Memory B cell (primary cell): ENCODE measurements at regions not wholly inside any gene's neighbourhood (a gene's known extent, or its start where the extent isn't known, plus 50 kb on each side); places are given as distances from the start of the nearest gene placed in this dataset.

Experiments
- ATAC-seq: fragments of 150-1000 bp; cut with Tn5 transposase; 2 replicates; pipeline ENCODE4 v1.10.0; 2021; ENCODE audit warnings: low read depth, mild to moderate bottlenecking, moderate library complexity
- DNase-seq, 2 donors: peaks; one replicate each; pipeline ENCODE4 v3.0.0; 2022; ENCODE audit warnings: low spot score in 2 of 2
- H3K27ac Mint-ChIP-seq: one replicate; pipeline ENCODE4 v1.8.0; 2022; ENCODE audit warnings: mild to moderate bottlenecking, moderate library complexity, mixed read lengths
- H3K27me3 Mint-ChIP-seq: one replicate; pipeline ENCODE4 v1.8.0; 2022; ENCODE audit warnings: mixed read lengths
- H3K36me3 Mint-ChIP-seq: one replicate; pipeline ENCODE4 v1.8.0; 2022; ENCODE audit warnings: mild to moderate bottlenecking, mixed read lengths
- H3K4me1 Mint-ChIP-seq: one replicate; pipeline ENCODE4 v1.8.0; 2022; ENCODE audit warnings: mixed read lengths
- H3K4me3 Mint-ChIP-seq: one replicate; pipeline ENCODE4 v1.8.0; 2022; ENCODE audit warnings: mild to moderate bottlenecking, moderate library complexity, mixed read lengths
- H3K9me3 Mint-ChIP-seq: one replicate; pipeline ENCODE4 v1.8.0; 2022; ENCODE audit warnings: mixed read lengths

- Mint-ChIP-seq H3K4me1 (no peaks in the 10 kb centered on the region), H3K27me3 (no peaks in the 10 kb centered on the region), H3K9me3 (no peaks in the 10 kb centered on the region), H3K4me3 (no peak overlapping the region), H3K27ac (no peak overlapping the region), H3K36me3 (no peaks in the 10 kb centered on the region)
- ATAC-seq (no peak), DNase-seq (no peak)
These were observed 272.9 kb downstream of the TMEM38B start for GRCh38 chr9:105967248-105967647.

- ATAC-seq (no peak), DNase-seq (no peak)
- Mint-ChIP-seq H3K27me3 (no peaks in the 10 kb centered on the region), H3K36me3 (no peaks in the 10 kb centered on the region), H3K4me1 (no peaks in the 10 kb centered on the region), H3K9me3 (no peaks in the 10 kb centered on the region), H3K27ac (no peak overlapping the region), H3K4me3 (no peak overlapping the region)
These were observed 273.5 kb downstream of the TMEM38B start for GRCh38 chr9:105967797-105968196.

GRCh38 chr9:105968811-105969466 is 274.6 kb downstream of the TMEM38B start:
- Mint-ChIP-seq H3K4me3 (no peak overlapping the region), H3K9me3 (no peaks in the 10 kb centered on the region), H3K27ac (no peak overlapping the region), H3K27me3 (no peaks in the 10 kb centered on the region), H3K36me3 (no peaks in the 10 kb centered on the region), H3K4me1 (no peaks in the 10 kb centered on the region)
- no peak for DNase-seq
- ATAC-seq, result no peak

- Mint-ChIP-seq H3K36me3 (no peaks in the 10 kb centered on the region), H3K27ac (no peak overlapping the region), H3K9me3 (no peaks in the 10 kb centered on the region), H3K27me3 (no peaks in the 10 kb centered on the region), H3K4me1 (no peaks in the 10 kb centered on the region), H3K4me3 (no peak overlapping the region)
- no peak for ATAC-seq
- no peak for DNase-seq
These were observed 275.3 kb downstream of the TMEM38B start for GRCh38 chr9:105969636-105970035.

- no peaks in the 10 kb centered on the region for H3K9me3 Mint-ChIP-seq
- no peak for DNase-seq
- no peak overlapping the region for H3K4me3 Mint-ChIP-seq
- no peak overlapping the region for H3K27ac Mint-ChIP-seq
- ATAC-seq, result no peak
- no peaks in the 10 kb centered on the region for H3K36me3 Mint-ChIP-seq
- peaks cover 1% of the 10 kb centered on the region for H3K27me3 Mint-ChIP-seq
- no peaks in the 10 kb centered on the region for H3K4me1 Mint-ChIP-seq
These were observed 277.6 kb downstream of the TMEM38B start for GRCh38 chr9:105971986-105972385.

- Mint-ChIP-seq H3K36me3 (no peaks in the 10 kb centered on the region), H3K27ac (no peak overlapping the region), H3K4me1 (no peaks in the 10 kb centered on the region), H3K4me3 (no peak overlapping the region), H3K9me3 (no peaks in the 10 kb centered on the region), H3K27me3 (peaks cover 1% of the 10 kb centered on the region)
- DNase-seq (no peak), ATAC-seq (no peak)
These were observed 278.3 kb downstream of the TMEM38B start for GRCh38 chr9:105972466-105973204.

GRCh38 chr9:105973951-105974351 is 279.6 kb downstream of the TMEM38B start:
- Mint-ChIP-seq H3K36me3 (no peaks in the 10 kb centered on the region), H3K4me1 (no peaks in the 10 kb centered on the region), H3K27ac (no peak overlapping the region), H3K9me3 (no peaks in the 10 kb centered on the region), H3K4me3 (no peak overlapping the region), H3K27me3 (peaks cover 1% of the 10 kb centered on the region)
- ATAC-seq, result no peak
- no peak for DNase-seq

GRCh38 chr9:105975886-105976645 is 281.7 kb downstream of the TMEM38B start:
- ATAC-seq (no peak), DNase-seq (no peak)
- peaks cover 1% of the 10 kb centered on the region for H3K27me3 Mint-ChIP-seq
- no peaks in the 10 kb centered on the region for H3K36me3 Mint-ChIP-seq
- no peak overlapping the region for H3K27ac Mint-ChIP-seq
- H3K9me3 Mint-ChIP-seq, result no peaks in the 10 kb centered on the region
- no peaks in the 10 kb centered on the region for H3K4me1 Mint-ChIP-seq
- H3K4me3 Mint-ChIP-seq, result no peak overlapping the region

- no peaks in the 10 kb centered on the region for H3K4me1 Mint-ChIP-seq
- no peaks in the 10 kb centered on the region for H3K36me3 Mint-ChIP-seq
- DNase-seq (no peak), ATAC-seq (no peak)
- peaks cover 1% of the 10 kb centered on the region for H3K27me3 Mint-ChIP-seq
- H3K4me3 Mint-ChIP-seq, result no peak overlapping the region
- H3K27ac Mint-ChIP-seq, result no peak overlapping the region
- no peaks in the 10 kb centered on the region for H3K9me3 Mint-ChIP-seq
These were observed 284.0 kb downstream of the TMEM38B start for GRCh38 chr9:105978336-105978735.

- Mint-ChIP-seq H3K4me1 (no peaks in the 10 kb centered on the region), H3K4me3 (no peak overlapping the region), H3K9me3 (no peaks in the 10 kb centered on the region), H3K27ac (no peak overlapping the region), H3K36me3 (no peaks in the 10 kb centered on the region), H3K27me3 (peaks cover 1% of the 10 kb centered on the region)
- no peak for DNase-seq
- no peak for ATAC-seq
These were observed 284.5 kb downstream of the TMEM38B start for GRCh38 chr9:105978826-105979225.

- Mint-ChIP-seq H3K4me3 (no peak overlapping the region), H3K9me3 (no peaks in the 10 kb centered on the region), H3K36me3 (no peaks in the 10 kb centered on the region), H3K4me1 (no peaks in the 10 kb centered on the region), H3K27ac (no peak overlapping the region), H3K27me3 (peaks cover 1% of the 10 kb centered on the region)
- DNase-seq, result no peak
- ATAC-seq, result no peak
These were observed 284.9 kb downstream of the TMEM38B start for GRCh38 chr9:105979290-105979689.

GRCh38 chr9:105984714-105985113 is 290.4 kb downstream of the TMEM38B start:
- Mint-ChIP-seq H3K9me3 (no peaks in the 10 kb centered on the region), H3K27me3 (peaks cover 2% of the 10 kb centered on the region), H3K4me3 (no peak overlapping the region), H3K27ac (no peak overlapping the region), H3K36me3 (no peaks in the 10 kb centered on the region), H3K4me1 (no peaks in the 10 kb centered on the region)
- ATAC-seq (no peak), DNase-seq (no peak)

GRCh38 chr9:105993116-105993854 is 298.9 kb downstream of the TMEM38B start:
- H3K4me1 Mint-ChIP-seq, result no peaks in the 10 kb centered on the region
- H3K9me3 Mint-ChIP-seq, result no peaks in the 10 kb centered on the region
- ATAC-seq (no peak), DNase-seq (no peak)
- no peaks in the 10 kb centered on the region for H3K27me3 Mint-ChIP-seq
- H3K27ac Mint-ChIP-seq, result no peak overlapping the region
- no peak overlapping the region for H3K4me3 Mint-ChIP-seq
- no peaks in the 10 kb centered on the region for H3K36me3 Mint-ChIP-seq
